ENCODE measurements at regions not wholly inside any gene's neighbourhood (a gene's known extent, or its start where the extent isn't known, plus 50 kb on each side); places are given as distances from the start of the nearest gene placed in this dataset.

- TF ChIP-seq CTCF (IDR thresholded peaks at IDR 0.05; ENCODE audit: insufficient read depth, low read length, poor library complexity, severe bottlenecking) (no peak), EZH2phosphoT487 (conservative IDR thresholded peaks at IDR 0.05; ENCODE audit: low read length) (no peak)
These were observed 331.1 kb downstream of the TDRD15 start for GRCh38 chr2:21454839-21455238.
